OCI-LY7 (cell line): ENCODE measurements at regions not wholly inside any gene's neighbourhood (a gene's known extent, or its start where the extent isn't known, plus 50 kb on each side); places are given as distances from the start of the nearest gene placed in this dataset.

Experiments used
- BruUV-seq: library from RNA; stranded (reverse); fragments of 400-500 nt; replicated peaks from 2 replicates; lab custom pipeline; 2021; lab: Mats Ljungman, UMichigan
- CTCF ChIA-PET: fragments of 300-600 bp; sonication (Branson Sonifier 250); formaldehyde crosslinking; loops from one replicate; lab custom pipeline; 2022; ENCODE audit warnings: antibody characterized with exemption; ENCODE audit not compliant: unreplicated experiment; lab: Charles Lee
- POLR2A ChIA-PET: fragments of 300-600 bp; sonication (Branson Sonifier 250); formaldehyde crosslinking; loops from one replicate; lab custom pipeline; 2022; ENCODE audit warnings: antibody characterized with exemption; lab: Charles Lee
- DNase-seq: peaks from one replicate; pipeline ENCODE4 v3.0.0-alpha.2; 2015; ENCODE audit warnings: low spot score
- H2AFZ ChIP-seq: fragments of 200-600 bp; sonication (generic), shearing (Covaris generic); 2 replicates; pipeline ENCODE4 v1.6.1; 2014; ENCODE audit warnings: mild to moderate bottlenecking, antibody characterized with exemption, low read length, moderate library complexity
- H3K27ac ChIP-seq: fragments of 200-600 bp; sonication (generic); 2 replicates; pipeline ENCODE4 v1.5.1; 2014; ENCODE audit warnings: mixed run types, low read depth, mild to moderate bottlenecking, moderate library complexity, low read length, inconsistent platforms; ENCODE audit not compliant: poor library complexity, severe bottlenecking
- H3K36me3 ChIP-seq: fragments of 200-600 bp; sonication (generic); 2 replicates; pipeline ENCODE4 v1.6.1; 2014; ENCODE audit warnings: mild to moderate bottlenecking, antibody characterized with exemption, low read length, moderate library complexity, mixed read lengths; ENCODE audit not compliant: insufficient read depth
- H3K4me1 ChIP-seq: fragments of 200-600 bp; sonication (generic); 2 replicates; pipeline ENCODE4 v1.5.1; 2014; ENCODE audit warnings: mild to moderate bottlenecking, low read length; ENCODE audit not compliant: insufficient read depth, poor library complexity, severe bottlenecking
- H3K4me2 ChIP-seq: fragments of 200-600 bp; sonication (generic); 2 replicates; pipeline ENCODE4 v1.6.1; 2014; ENCODE audit warnings: mild to moderate bottlenecking, low read length
- H3K4me3 ChIP-seq: fragments of 200-600 bp; sonication (generic); 2 replicates; pipeline ENCODE4 v1.5.1; 2014; ENCODE audit warnings: mild to moderate bottlenecking, low read depth, low read length; ENCODE audit not compliant: poor library complexity, severe bottlenecking
- H3K79me2 ChIP-seq: fragments of 200-600 bp; sonication (generic); 2 replicates; pipeline ENCODE4 v1.6.1; 2016; ENCODE audit warnings: low read depth, mild to moderate bottlenecking, low read length, moderate library complexity, mixed read lengths; ENCODE audit not compliant: insufficient read depth
- H3K9me2 ChIP-seq: fragments of 200-600 bp; sonication (generic); 2 replicates; pipeline ENCODE4 v1.6.1; 2016; ENCODE audit warnings: mild to moderate bottlenecking, low read length, mixed read lengths; ENCODE audit not compliant: insufficient read depth
- H3K9me3 ChIP-seq: fragments of 200-600 bp; sonication (generic); 2 replicates; pipeline ENCODE4 v1.6.1; 2014; ENCODE audit warnings: mild to moderate bottlenecking, mixed run types, low read length, mixed read lengths
- H4K20me1 ChIP-seq: fragments of 200-600 bp; sonication (generic); 2 replicates; pipeline ENCODE4 v1.6.1; 2014; ENCODE audit warnings: mild to moderate bottlenecking, antibody characterized with exemption, low read length, moderate library complexity, mixed read lengths; ENCODE audit not compliant: insufficient read depth
- EZH2phosphoT487 ChIP-seq: fragments of 200-600 bp; sonication (generic); IDR thresholded peaks from 2 replicates; pipeline ENCODE4 v1.6.1; 2018; ENCODE audit warnings: low read depth, borderline replicate concordance, mild to moderate bottlenecking, mixed run types, antibody characterized with exemption, low read length, moderate library complexity, mixed read lengths
- intact Hi-C: fragments of 100-400 bp; cut with micrococcal nuclease; formaldehyde crosslinking; loops from one replicate; pipeline ENCODE4 v1.10.0; 2022; ENCODE audit not compliant: unreplicated experiment
- TF ChIP-seq, protein P1 (sequence below): fragments of 200-600 bp; sonication (generic); conservative IDR thresholded peaks from 2 replicates; pipeline ENCODE4 v1.5.1; 2014; ENCODE audit warnings: mild to moderate bottlenecking, antibody characterized with exemption, low read length, moderate library complexity, mixed read lengths

DNA sequence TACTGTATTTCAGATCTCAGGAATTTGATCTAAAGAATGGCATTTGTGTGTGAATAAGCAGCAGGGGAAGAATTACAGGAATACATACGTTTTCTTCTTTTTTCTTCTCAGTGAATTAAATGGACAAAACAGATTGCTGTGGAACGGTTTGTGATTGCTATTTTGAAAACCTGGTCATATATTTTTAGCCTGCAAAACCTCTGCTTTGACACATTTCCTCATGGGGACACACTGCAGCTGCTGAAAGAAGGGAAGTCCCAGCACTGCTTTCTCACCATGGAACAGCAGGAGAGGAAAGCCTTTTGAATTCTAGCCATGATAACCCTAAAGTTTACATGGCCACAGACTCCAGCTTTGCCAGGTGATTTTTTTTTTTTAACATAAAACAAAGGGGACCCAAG, 315.0 kb downstream of the OXSM start:
- Histone ChIP-seq H3K4me3 (no peak overlapping the region), H3K4me1 (peaks cover 21% of the 10 kb centered on the region), H4K20me1 (no peaks in the 10 kb centered on the region), H2AFZ (peak overlapping the region; percentile 63; the same call in 1 of the 2 replicates), H3K79me2 (no peaks in the 10 kb centered on the region), H3K27ac (peak overlapping the region; percentile 30), H3K36me3 (no peaks in the 10 kb centered on the region), H3K4me2 (0 out of 2 replicates have a peak overlapping the region, but pooled peaks have one; percentile 32), H3K9me2 (no peaks in the 10 kb centered on the region), H3K9me3 (no peaks in the 10 kb centered on the region)
- ChIA-PET CTCF (no interaction called here), POLR2A (interaction anchor here (0.6 kb wide), 1 partner anchor 939 kb away, joined by 3 read pairs; no protein-coding TSS in a partner anchor)
- BruUV-seq: no TSS peak
- TF ChIP-seq, protein P1, sequence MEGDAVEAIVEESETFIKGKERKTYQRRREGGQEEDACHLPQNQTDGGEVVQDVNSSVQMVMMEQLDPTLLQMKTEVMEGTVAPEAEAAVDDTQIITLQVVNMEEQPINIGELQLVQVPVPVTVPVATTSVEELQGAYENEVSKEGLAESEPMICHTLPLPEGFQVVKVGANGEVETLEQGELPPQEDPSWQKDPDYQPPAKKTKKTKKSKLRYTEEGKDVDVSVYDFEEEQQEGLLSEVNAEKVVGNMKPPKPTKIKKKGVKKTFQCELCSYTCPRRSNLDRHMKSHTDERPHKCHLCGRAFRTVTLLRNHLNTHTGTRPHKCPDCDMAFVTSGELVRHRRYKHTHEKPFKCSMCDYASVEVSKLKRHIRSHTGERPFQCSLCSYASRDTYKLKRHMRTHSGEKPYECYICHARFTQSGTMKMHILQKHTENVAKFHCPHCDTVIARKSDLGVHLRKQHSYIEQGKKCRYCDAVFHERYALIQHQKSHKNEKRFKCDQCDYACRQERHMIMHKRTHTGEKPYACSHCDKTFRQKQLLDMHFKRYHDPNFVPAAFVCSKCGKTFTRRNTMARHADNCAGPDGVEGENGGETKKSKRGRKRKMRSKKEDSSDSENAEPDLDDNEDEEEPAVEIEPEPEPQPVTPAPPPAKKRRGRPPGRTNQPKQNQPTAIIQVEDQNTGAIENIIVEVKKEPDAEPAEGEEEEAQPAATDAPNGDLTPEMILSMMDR: no peak
- no peak for TF ChIP-seq EZH2phosphoT487
- peak; percentile 17 for DNase-seq
- intact Hi-C loops: no loop called here

DNA sequence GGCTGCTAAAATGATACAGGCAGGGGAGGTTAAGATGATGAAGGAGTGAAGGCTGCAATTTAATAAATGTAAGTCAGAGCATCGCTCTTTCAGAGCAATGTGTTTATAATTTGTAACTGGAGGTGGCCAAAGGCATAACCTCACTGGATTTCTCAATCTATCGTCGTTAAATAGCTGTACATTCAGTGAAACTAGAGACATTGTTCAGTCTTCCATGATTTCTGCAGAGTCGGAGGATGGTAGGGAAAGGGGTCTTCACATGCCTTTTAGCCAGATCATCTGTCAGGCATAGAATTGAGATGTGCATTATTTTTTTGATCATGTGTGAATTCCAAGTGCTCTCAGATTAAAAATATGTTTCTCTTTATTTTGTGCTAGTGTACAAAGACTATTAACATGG, 315.4 kb downstream of the OXSM start:
- H3K27ac ChIP-seq: peak overlapping the region; percentile 30
- intact Hi-C loops: no loop called here

DNA sequence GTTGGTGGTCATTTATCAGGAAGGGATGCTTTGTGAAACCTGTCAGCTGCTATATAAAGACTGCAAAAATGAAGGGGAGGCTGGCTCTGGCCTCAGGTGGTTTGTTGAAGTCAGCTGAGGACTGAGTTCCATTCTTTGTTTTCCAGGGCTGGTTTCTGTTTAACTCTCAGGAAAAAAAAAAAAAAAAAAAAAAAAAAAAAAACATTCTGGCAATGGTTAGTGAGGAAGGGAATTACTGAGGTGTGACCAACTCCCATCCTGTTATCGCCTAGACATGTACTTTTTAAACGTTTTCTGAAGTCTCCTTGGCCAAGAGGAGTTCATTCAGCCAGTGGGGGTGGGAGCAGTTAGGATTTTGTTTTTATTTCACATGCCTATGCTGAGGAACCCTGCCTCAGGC, 316.3 kb downstream of the OXSM start:
- H4K20me1 ChIP-seq: no peaks in the 10 kb centered on the region
- H3K9me3 ChIP-seq: no peaks in the 10 kb centered on the region
- intact Hi-C loops: no loop called here
- ChIA-PET POLR2A (interaction anchor here (0.7 kb wide), 1 partner anchor 1019 kb away, joined by 5 read pairs; no protein-coding TSS in a partner anchor), CTCF (no interaction called here)
- no peak for TF ChIP-seq EZH2phosphoT487
- TF ChIP-seq, protein P1: no peak
- BruUV-seq: no TSS peak
- H3K4me2 ChIP-seq: peak overlapping the region; percentile 32; the same call in 1 of the 2 replicates
- no peaks in the 10 kb centered on the region for H3K9me2 ChIP-seq
- no peak for DNase-seq
- no peaks in the 10 kb centered on the region for H3K36me3 ChIP-seq
- no peaks in the 10 kb centered on the region for H3K79me2 ChIP-seq
- no peak overlapping the region for H3K27ac ChIP-seq
- H2AFZ ChIP-seq: peak overlapping the region; percentile 63
- peaks cover 21% of the 10 kb centered on the region for H3K4me1 ChIP-seq
- no peak overlapping the region for H3K4me3 ChIP-seq

More for the DNA sequence above, 315.4 kb downstream of the OXSM start:
- no peak for DNase-seq
- H3K79me2 ChIP-seq: no peaks in the 10 kb centered on the region
- H2AFZ ChIP-seq: peak overlapping the region; percentile 63
- ChIA-PET CTCF (no interaction called here), POLR2A (interaction anchor here (0.6 kb wide), 1 partner anchor 939 kb away, joined by 3 read pairs; no protein-coding TSS in a partner anchor)
- H3K36me3 ChIP-seq: no peaks in the 10 kb centered on the region
- H3K4me1 ChIP-seq: peaks cover 21% of the 10 kb centered on the region
- TF ChIP-seq EZH2phosphoT487: no peak
- TF ChIP-seq, protein P1: no peak
- BruUV-seq: no TSS peak
- peak overlapping the region; percentile 32 for H3K4me2 ChIP-seq
- H3K4me3 ChIP-seq: no peak overlapping the region
- H4K20me1 ChIP-seq: no peaks in the 10 kb centered on the region
- H3K9me2 ChIP-seq: no peaks in the 10 kb centered on the region
- no peaks in the 10 kb centered on the region for H3K9me3 ChIP-seq
